ENCODE measurements at regions not wholly inside any gene's neighbourhood (a gene's known extent, or its start where the extent isn't known, plus 50 kb on each side); places are given as distances from the start of the nearest gene placed in this dataset.
A peak's percentile ranks its signal among the peaks of the same experiment; 100 is the strongest.

- no peak for DNase-seq (ENCODE audit: low spot score)
Observed at GRCh38 chr3:194995922-194996321, 275.0 kb downstream of the XXYLT1 start.

- DNase-seq (ENCODE audit: low spot score), result no peak
Observed at GRCh38 chr3:194996746-194997145, 274.2 kb downstream of the XXYLT1 start.

GRCh38 chr3:194998417-194998816, 272.5 kb downstream of the XXYLT1 start:
- DNase-seq (ENCODE audit: low spot score), result no peak

- DNase-seq (ENCODE audit: low spot score), result no peak
Observed at GRCh38 chr3:194998948-194999347, 272.0 kb downstream of the XXYLT1 start.

GRCh38 chr3:194999491-194999890, 271.5 kb downstream of the XXYLT1 start:
- DNase-seq (ENCODE audit: low spot score), result no peak

GRCh38 chr3:195001261-195001660, 269.7 kb downstream of the XXYLT1 start:
- DNase-seq (ENCODE audit: low spot score), result no peak

GRCh38 chr3:195001961-195002861, 268.7 kb downstream of the XXYLT1 start:
- DNase-seq (ENCODE audit: low spot score), result peak; percentile 37

- DNase-seq (ENCODE audit: low spot score), result no peak
Observed at GRCh38 chr3:195003006-195003892, 267.7 kb downstream of the XXYLT1 start.

GRCh38 chr3:195003893-195004289, 267.1 kb downstream of the XXYLT1 start:
- no peak for DNase-seq (ENCODE audit: low spot score)

- no peak for DNase-seq (ENCODE audit: low spot score)
Observed at GRCh38 chr3:195004512-195005250, 266.3 kb downstream of the XXYLT1 start.

- DNase-seq (ENCODE audit: low spot score), result no peak
Observed at GRCh38 chr3:195005251-195005620, 265.7 kb downstream of the XXYLT1 start.

- DNase-seq (ENCODE audit: low spot score), result no peak
Observed at GRCh38 chr3:195005759-195006510, 265.0 kb downstream of the XXYLT1 start.

- no peak for DNase-seq (ENCODE audit: low spot score)
Observed at GRCh38 chr3:195007151-195007550, 263.8 kb downstream of the XXYLT1 start.

GRCh38 chr3:195007766-195008165, 263.2 kb downstream of the XXYLT1 start:
- no peak for DNase-seq (ENCODE audit: low spot score)

GRCh38 chr3:195008816-195009215, 262.1 kb downstream of the XXYLT1 start:
- DNase-seq (ENCODE audit: low spot score), result no peak

- no peak for DNase-seq (ENCODE audit: low spot score)
Observed at GRCh38 chr3:195009616-195010015, 261.3 kb downstream of the XXYLT1 start.

GRCh38 chr3:195010551-195011100, 260.3 kb downstream of the XXYLT1 start:
- DNase-seq (ENCODE audit: low spot score), result no peak

GRCh38 chr3:195011231-195011834, 259.6 kb downstream of the XXYLT1 start:
- DNase-seq (ENCODE audit: low spot score), result no peak

GRCh38 chr3:195012100-195012499, 258.9 kb downstream of the XXYLT1 start:
- no peak for DNase-seq (ENCODE audit: low spot score)

- DNase-seq (ENCODE audit: low spot score), result no peak
Observed at GRCh38 chr3:195012571-195012970, 258.4 kb downstream of the XXYLT1 start.
